ENCODE measurements at regions not wholly inside any gene's neighbourhood (a gene's known extent, or its start where the extent isn't known, plus 50 kb on each side); places are given as distances from the start of the nearest gene placed in this dataset.

- WGBS (ENCODE audit: missing lambda C conversion rate): 14% methylated on average over 4 of the region's 4 CpGs
- ChIA-PET POLR2A (no interaction called here), CTCF (interaction anchor here (1.1 kb wide), 1 partner anchor 106 kb away, joined by 4 read pairs; no protein-coding TSS in a partner anchor)
- TF ChIP-seq, protein P1, sequence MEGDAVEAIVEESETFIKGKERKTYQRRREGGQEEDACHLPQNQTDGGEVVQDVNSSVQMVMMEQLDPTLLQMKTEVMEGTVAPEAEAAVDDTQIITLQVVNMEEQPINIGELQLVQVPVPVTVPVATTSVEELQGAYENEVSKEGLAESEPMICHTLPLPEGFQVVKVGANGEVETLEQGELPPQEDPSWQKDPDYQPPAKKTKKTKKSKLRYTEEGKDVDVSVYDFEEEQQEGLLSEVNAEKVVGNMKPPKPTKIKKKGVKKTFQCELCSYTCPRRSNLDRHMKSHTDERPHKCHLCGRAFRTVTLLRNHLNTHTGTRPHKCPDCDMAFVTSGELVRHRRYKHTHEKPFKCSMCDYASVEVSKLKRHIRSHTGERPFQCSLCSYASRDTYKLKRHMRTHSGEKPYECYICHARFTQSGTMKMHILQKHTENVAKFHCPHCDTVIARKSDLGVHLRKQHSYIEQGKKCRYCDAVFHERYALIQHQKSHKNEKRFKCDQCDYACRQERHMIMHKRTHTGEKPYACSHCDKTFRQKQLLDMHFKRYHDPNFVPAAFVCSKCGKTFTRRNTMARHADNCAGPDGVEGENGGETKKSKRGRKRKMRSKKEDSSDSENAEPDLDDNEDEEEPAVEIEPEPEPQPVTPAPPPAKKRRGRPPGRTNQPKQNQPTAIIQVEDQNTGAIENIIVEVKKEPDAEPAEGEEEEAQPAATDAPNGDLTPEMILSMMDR (IDR thresholded peaks at IDR 0.05): no peak
- TF ChIP-seq ESRRA (IDR thresholded peaks at IDR 0.05; ENCODE audit: borderline replicate concordance, low read length): no peak
- TF ChIP-seq EHF (CRISPR knock-in tag; IDR thresholded peaks at IDR 0.05): no peak
- no peak for TF ChIP-seq FOSB (CRISPR knock-in tag; IDR thresholded peaks at IDR 0.05)
- no peak for TF ChIP-seq NFE2L2 (conservative IDR thresholded peaks at IDR 0.05; ENCODE audit: low read length)
- no peak for TF ChIP-seq POLR2AphosphoS2 (conservative IDR thresholded peaks at IDR 0.05; ENCODE audit: low read length)
- TF ChIP-seq MAFK (IDR thresholded peaks at IDR 0.05; ENCODE audit: partially characterized antibody): no peak
- TF ChIP-seq FOSL2 (IDR thresholded peaks at IDR 0.05): no peak
- TF ChIP-seq FOSL2 (CRISPR knock-in tag; IDR thresholded peaks at IDR 0.05): no peak
- no peak for TF ChIP-seq USF2 (IDR thresholded peaks at IDR 0.05)
- no peak for TF ChIP-seq HDAC2 (IDR thresholded peaks at IDR 0.05)
- no peak for TF ChIP-seq BHLHE40 (IDR thresholded peaks at IDR 0.05; ENCODE audit: low read depth, low read length)
- TF ChIP-seq CEBPB (IDR thresholded peaks at IDR 0.05): no peak
- no peak for TF ChIP-seq HOXB13 (CRISPR knock-in tag; IDR thresholded peaks at IDR 0.05; ENCODE audit: low read depth)
- TF ChIP-seq CBX8 (IDR thresholded peaks at IDR 0.05): no peak
- TF ChIP-seq NR3C1 (IDR thresholded peaks at IDR 0.05): no peak
- no peak for TF ChIP-seq SREBF2 (IDR thresholded peaks at IDR 0.05)
- no peak for TF ChIP-seq EP300 (IDR thresholded peaks at IDR 0.05)
- TF ChIP-seq, protein P2, sequence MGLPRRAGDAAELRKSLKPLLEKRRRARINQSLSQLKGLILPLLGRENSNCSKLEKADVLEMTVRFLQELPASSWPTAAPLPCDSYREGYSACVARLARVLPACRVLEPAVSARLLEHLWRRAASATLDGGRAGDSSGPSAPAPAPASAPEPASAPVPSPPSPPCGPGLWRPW (IDR thresholded peaks at IDR 0.05): no peak
- no peak for TF ChIP-seq CBX2 (IDR thresholded peaks at IDR 0.05; ENCODE audit: borderline replicate concordance, low read depth)
- no peak for TF ChIP-seq REST (IDR thresholded peaks at IDR 0.05)
- ATAC-seq (no peak), DNase-seq (ENCODE audit: low read depth in 1 of 2, low spot score in 1 of 2) (no peak), FAIRE-seq (no peak)
- H3K9me3 ChIP-seq: no peaks in the 10 kb centered on the region
- no peaks in the 10 kb centered on the region for H3K4me1 ChIP-seq
- H3K4me2 ChIP-seq: no peak overlapping the region
- no peak overlapping the region for H3K27ac ChIP-seq
- no peak overlapping the region for H3K4me3 ChIP-seq
Measured at GRCh38 chr12:3931206-3931605, 58.0 kb upstream of the PARP11 start.

GRCh38 chr12:3929875-3930615, 56.8 kb upstream of the PARP11 start:
- H3K27ac ChIP-seq: no peak overlapping the region
- 5% methylated on average over 10 of the region's 10 CpGs for WGBS (ENCODE audit: missing lambda C conversion rate)
- no peaks in the 10 kb centered on the region for H3K9me3 ChIP-seq
- ATAC-seq: no peak
- no peak for DNase-seq (ENCODE audit: low read depth in 1 of 2, low spot score in 1 of 2)
- no peak overlapping the region for H3K4me3 ChIP-seq
- no peak overlapping the region for H3K4me2 ChIP-seq
- H3K4me1 ChIP-seq: no peaks in the 10 kb centered on the region
- POLR2A ChIA-PET: no interaction called here
- CTCF ChIA-PET: interaction anchor here (1.1 kb wide), 1 partner anchor 107 kb away, joined by 4 read pairs; no protein-coding TSS in a partner anchor
- no peak for FAIRE-seq
- TF ChIP-seq MAFK (IDR thresholded peaks at IDR 0.05; ENCODE audit: partially characterized antibody): no peak
- no peak for TF ChIP-seq USF2 (IDR thresholded peaks at IDR 0.05)
- TF ChIP-seq HOXA7 (CRISPR knock-in tag; IDR thresholded peaks at IDR 0.05): no peak
- TF ChIP-seq ZC3H11A (IDR thresholded peaks at IDR 0.05): no peak
- no peak for TF ChIP-seq NR3C1 (IDR thresholded peaks at IDR 0.05)
- TF ChIP-seq ZFP36 (IDR thresholded peaks at IDR 0.05; ENCODE audit: borderline replicate concordance, partially characterized antibody): no peak
- TF ChIP-seq POLR2AphosphoS2 (conservative IDR thresholded peaks at IDR 0.05; ENCODE audit: low read length): no peak
- TF ChIP-seq, protein P3, sequence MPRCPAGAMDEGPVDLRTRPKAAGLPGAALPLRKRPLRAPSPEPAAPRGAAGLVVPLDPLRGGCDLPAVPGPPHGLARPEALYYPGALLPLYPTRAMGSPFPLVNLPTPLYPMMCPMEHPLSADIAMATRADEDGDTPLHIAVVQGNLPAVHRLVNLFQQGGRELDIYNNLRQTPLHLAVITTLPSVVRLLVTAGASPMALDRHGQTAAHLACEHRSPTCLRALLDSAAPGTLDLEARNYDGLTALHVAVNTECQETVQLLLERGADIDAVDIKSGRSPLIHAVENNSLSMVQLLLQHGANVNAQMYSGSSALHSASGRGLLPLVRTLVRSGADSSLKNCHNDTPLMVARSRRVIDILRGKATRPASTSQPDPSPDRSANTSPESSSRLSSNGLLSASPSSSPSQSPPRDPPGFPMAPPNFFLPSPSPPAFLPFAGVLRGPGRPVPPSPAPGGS (IDR thresholded peaks at IDR 0.05): no peak
- no peak for TF ChIP-seq REST (IDR thresholded peaks at IDR 0.05)
